GM23248 (cell line): ENCODE measurements at regions not wholly inside any gene's neighbourhood (a gene's known extent, or its start where the extent isn't known, plus 50 kb on each side); places are given as distances from the start of the nearest gene placed in this dataset.

Source experiments
- DNase-seq: peaks from one replicate; pipeline ENCODE4 v3.0.0-alpha.2; 2015
- H2AFZ ChIP-seq: fragments of 200-600 bp; sonication (generic); 2 replicates; pipeline ENCODE4 v1.6.1; 2016; ENCODE audit warnings: antibody characterized with exemption
- H3F3A ChIP-seq: fragments of 200-600 bp; sonication (generic); 2 replicates; pipeline ENCODE4 v1.6.1; 2016; ENCODE audit warnings: mild to moderate bottlenecking, antibody characterized with exemption, mixed run types; ENCODE audit not compliant: insufficient read depth
- H3K27ac ChIP-seq: fragments of 200-600 bp; sonication (generic); 2 replicates; pipeline ENCODE4 v1.5.1; 2016; ENCODE audit warnings: mild to moderate bottlenecking
- H3K27me3 ChIP-seq: fragments of 200-600 bp; sonication (generic); replicated peaks from 2 replicates; pipeline ENCODE4 v1.6.1; 2016; ENCODE audit warnings: mild to moderate bottlenecking; ENCODE audit not compliant: insufficient read depth
- H3K36me3 ChIP-seq: fragments of 200-600 bp; sonication (generic); 2 replicates; pipeline ENCODE4 v1.6.1; 2016; ENCODE audit warnings: low read depth, mild to moderate bottlenecking
- H3K4me1 ChIP-seq: fragments of 200-600 bp; sonication (generic); 2 replicates; pipeline ENCODE4 v1.6.1; 2016; ENCODE audit warnings: mild to moderate bottlenecking; ENCODE audit not compliant: insufficient read depth
- H3K4me2 ChIP-seq: fragments of 200-600 bp; sonication (generic); one replicate; pipeline ENCODE4 v1.6.1; 2016; ENCODE audit warnings: mild to moderate bottlenecking; ENCODE audit not compliant: unreplicated experiment
- H3K4me3 ChIP-seq: fragments of 200-600 bp; sonication (generic); 2 replicates; pipeline ENCODE4 v1.5.1; 2016; ENCODE audit warnings: mild to moderate bottlenecking
- H3K79me2 ChIP-seq: fragments of 200-600 bp; sonication (generic); 2 replicates; pipeline ENCODE4 v1.6.1; 2016; ENCODE audit warnings: mild to moderate bottlenecking; ENCODE audit not compliant: insufficient read depth
- H3K9ac ChIP-seq: fragments of 200-600 bp; sonication (generic); 2 replicates; pipeline ENCODE4 v1.6.1; 2016; ENCODE audit warnings: mild to moderate bottlenecking
- H3K9me2 ChIP-seq: fragments of 200-600 bp; sonication (generic); 2 replicates; pipeline ENCODE4 v1.6.1; 2016; ENCODE audit warnings: mixed run types, mild to moderate bottlenecking, moderate library complexity; ENCODE audit not compliant: insufficient read depth
- H3K9me3 ChIP-seq: fragments of 200-600 bp; sonication (generic); one replicate; pipeline ENCODE4 v1.6.1; 2017; ENCODE audit warnings: low read depth
- H4K20me1 ChIP-seq: fragments of 200-600 bp; sonication (generic); 2 replicates; pipeline ENCODE4 v1.6.0; 2016; ENCODE audit not compliant: insufficient read depth
- EZH2 ChIP-seq: fragments of 200-600 bp; sonication (generic); IDR thresholded peaks from 2 replicates; pipeline ENCODE4 v1.6.1; 2018; ENCODE audit warnings: antibody characterized with exemption, mild to moderate bottlenecking; ENCODE audit not compliant: insufficient read depth, poor library complexity, severe bottlenecking
- EZH2phosphoT487 ChIP-seq: fragments of 200-600 bp; sonication (generic); IDR thresholded peaks from 2 replicates; pipeline ENCODE4 v1.6.1; 2018; ENCODE audit warnings: antibody characterized with exemption, moderate library complexity, mild to moderate bottlenecking, low read depth; ENCODE audit not compliant: insufficient read depth
- WGBS, 2 experiments: methylation state at CpG; one replicate each; pipeline ENCODE4 v1.1.6; 2015 to 2017; ENCODE audit warnings: low lambda C conversion rate in 2 of 2, low coverage in 1 of 2; ENCODE audit errors: missing lambda C conversion rate in 2 of 2; 5-methylcytosine and 5-hydroxymethylcytosine counted together
- in situ Hi-C: fragments of 300-500 bp; cut with MboI; formaldehyde crosslinking; loops from 2 replicates; pipeline ENCODE4 v1.15.0; 2020

GRCh38 chr12:66733321-66733720 is 54.4 kb upstream of the GRIP1 start:
- Histone ChIP-seq H4K20me1 (no peaks in the 10 kb centered on the region), H3K9ac (no peak overlapping the region), H3K36me3 (no peaks in the 10 kb centered on the region), H3K9me2 (no peaks in the 10 kb centered on the region), H3K4me2 (no peak overlapping the region), H3K27me3 (no peaks in the 10 kb centered on the region), H3K4me3 (no peak overlapping the region), H3K9me3 (no peaks in the 10 kb centered on the region), H2AFZ (no peak overlapping the region), H3K79me2 (no peaks in the 10 kb centered on the region), H3K27ac (no peak overlapping the region), H3F3A (no peaks in the 10 kb centered on the region), H3K4me1 (no peaks in the 10 kb centered on the region)
- in situ Hi-C loops, result no loop called here
- no peak for DNase-seq
- WGBS, 2 experiments, result 0 to 5% methylated on average over 1 of the region's 1 CpG
- TF ChIP-seq EZH2phosphoT487 (no peak), EZH2 (no peak)

GRCh38 chr12:66733839-66734238 is 55.0 kb upstream of the GRIP1 start:
- Histone ChIP-seq H2AFZ (no peak overlapping the region), H3K4me2 (no peak overlapping the region), H4K20me1 (no peaks in the 10 kb centered on the region), H3F3A (no peaks in the 10 kb centered on the region), H3K4me1 (no peaks in the 10 kb centered on the region), H3K79me2 (no peaks in the 10 kb centered on the region), H3K9me2 (no peaks in the 10 kb centered on the region), H3K9me3 (no peaks in the 10 kb centered on the region), H3K27ac (no peak overlapping the region), H3K27me3 (no peaks in the 10 kb centered on the region), H3K9ac (no peak overlapping the region), H3K4me3 (no peak overlapping the region), H3K36me3 (no peaks in the 10 kb centered on the region)
- 25% methylated on average over 4 of the region's 4 CpGs for WGBS, 2 experiments
- in situ Hi-C loops, result no loop called here
- TF ChIP-seq EZH2phosphoT487 (no peak), EZH2 (no peak)
- DNase-seq, result no peak

- Histone ChIP-seq H3K9me2 (no peaks in the 10 kb centered on the region), H3K4me3 (no peak overlapping the region), H3K27ac (no peak overlapping the region), H2AFZ (no peak overlapping the region), H3F3A (no peaks in the 10 kb centered on the region), H3K27me3 (no peaks in the 10 kb centered on the region), H3K9ac (no peak overlapping the region), H4K20me1 (no peaks in the 10 kb centered on the region), H3K9me3 (no peaks in the 10 kb centered on the region), H3K79me2 (no peaks in the 10 kb centered on the region), H3K4me1 (no peaks in the 10 kb centered on the region), H3K4me2 (no peak overlapping the region), H3K36me3 (no peaks in the 10 kb centered on the region)
- DNase-seq, result no peak
- TF ChIP-seq EZH2 (no peak), EZH2phosphoT487 (no peak)
- in situ Hi-C loops, result no loop called here
- 28 to 32% methylated on average over 4 of the region's 4 CpGs for WGBS, 2 experiments
These were observed 56.4 kb upstream of the GRIP1 start for GRCh38 chr12:66735275-66735674.

GRCh38 chr12:66736931-66737330 is 58.1 kb upstream of the GRIP1 start:
- H3K9me3 ChIP-seq, result no peaks in the 10 kb centered on the region
- H2AFZ ChIP-seq, result no peak overlapping the region
- H3K9ac ChIP-seq, result no peak overlapping the region
- no peaks in the 10 kb centered on the region for H3K9me2 ChIP-seq
- no peak for DNase-seq
- H3K27me3 ChIP-seq, result no peaks in the 10 kb centered on the region
- no peaks in the 10 kb centered on the region for H3K4me1 ChIP-seq
- TF ChIP-seq EZH2 (no peak), EZH2phosphoT487 (no peak)
- in situ Hi-C loops, result no loop called here
- no peaks in the 10 kb centered on the region for H3K79me2 ChIP-seq
- H4K20me1 ChIP-seq, result no peaks in the 10 kb centered on the region
- H3K4me2 ChIP-seq, result no peak overlapping the region
- no peaks in the 10 kb centered on the region for H3K36me3 ChIP-seq
- no peak overlapping the region for H3K27ac ChIP-seq
- no peaks in the 10 kb centered on the region for H3F3A ChIP-seq
- WGBS, 2 experiments, result 41 to 42% methylated on average over 4 of the region's 4 CpGs
- H3K4me3 ChIP-seq, result no peak overlapping the region

- H3K27ac ChIP-seq, result no peak overlapping the region
- no peaks in the 10 kb centered on the region for H3K36me3 ChIP-seq
- no peaks in the 10 kb centered on the region for H4K20me1 ChIP-seq
- no peak overlapping the region for H2AFZ ChIP-seq
- H3K9ac ChIP-seq, result no peak overlapping the region
- no peak overlapping the region for H3K4me3 ChIP-seq
- TF ChIP-seq EZH2phosphoT487 (no peak), EZH2 (no peak)
- no peaks in the 10 kb centered on the region for H3K9me3 ChIP-seq
- DNase-seq, result no peak
- H3K9me2 ChIP-seq, result no peaks in the 10 kb centered on the region
- H3K27me3 ChIP-seq, result no peaks in the 10 kb centered on the region
- WGBS, 2 experiments, result 38 to 48% methylated on average over 1 of the region's 1 CpG
- no peaks in the 10 kb centered on the region for H3K79me2 ChIP-seq
- H3K4me2 ChIP-seq, result no peak overlapping the region
- H3K4me1 ChIP-seq, result no peaks in the 10 kb centered on the region
- in situ Hi-C loops, result no loop called here
- no peaks in the 10 kb centered on the region for H3F3A ChIP-seq
These were observed 60.4 kb upstream of the GRIP1 start for GRCh38 chr12:66739266-66739665.
